Panc1 (cell line): ENCODE measurements at regions not wholly inside any gene's neighbourhood (a gene's known extent, or its start where the extent isn't known, plus 50 kb on each side); places are given as distances from the start of the nearest gene placed in this dataset.

Experiments used
- ATAC-seq: fragments of 200-7000 bp; cut with Tn5 transposase; 2 replicates; pipeline ENCODE4 v1.9.1; 2020; ENCODE audit warnings: mild to moderate bottlenecking, moderate library complexity
- BruUV-seq: library from RNA; stranded (reverse); fragments of 400-500 nt; replicated peaks from 2 replicates; lab custom pipeline; 2021; lab: Mats Ljungman, UMichigan
- CTCF ChIA-PET: fragments of 300-600 bp; sonication (Branson Sonifier 250); formaldehyde crosslinking; loops from one replicate; lab custom pipeline; 2022; ENCODE audit warnings: antibody characterized with exemption; lab: Charles Lee
- POLR2A ChIA-PET: fragments of 300-600 bp; sonication (Branson Sonifier 250); formaldehyde crosslinking; loops from one replicate; lab custom pipeline; 2022; ENCODE audit warnings: antibody characterized with exemption; lab: Charles Lee
- DNase-seq: peaks from one replicate; pipeline ENCODE4 v3.0.0-alpha.2; 2010; ENCODE audit warnings: low read depth, low spot score
- H3K27ac ChIP-seq: 2 replicates; pipeline ENCODE4 v1.5.1; 2011; ENCODE audit warnings: mild to moderate bottlenecking, low read length, inconsistent platforms
- H3K27me3 ChIP-seq: fragments of 200-500 bp; sonication (Bioruptor generic); 2 replicates; pipeline ENCODE4 v1.6.0; 2014; ENCODE audit warnings: low read length, inconsistent platforms; ENCODE audit not compliant: control insufficient read depth, insufficient read depth
- H3K36me3 ChIP-seq: fragments of 200-500 bp; sonication (Bioruptor generic); 2 replicates; pipeline ENCODE4 v1.5.1; 2014; ENCODE audit warnings: inconsistent platforms, mild to moderate bottlenecking, low read length, moderate library complexity; ENCODE audit not compliant: control insufficient read depth, insufficient read depth
- H3K4me1 ChIP-seq: 2 replicates; pipeline ENCODE4 v1.5.1; 2011; ENCODE audit warnings: inconsistent platforms, mild to moderate bottlenecking, low read length, moderate library complexity; ENCODE audit not compliant: control insufficient read depth, insufficient read depth
- H3K4me3 ChIP-seq, 2 experiments: 2 replicates each; pipeline ENCODE4 v1.5.1; 2011 to 2012; ENCODE audit warnings: low read depth in 2 of 2, low read length in 2 of 2, mild to moderate bottlenecking in 2 of 2, inconsistent platforms in 1 of 2, moderate library complexity in 1 of 2
- H3K9me3 ChIP-seq: fragments of 200-500 bp; sonication (Bioruptor generic); 2 replicates; pipeline ENCODE4 v1.5.1; 2014; ENCODE audit warnings: low read depth, mild to moderate bottlenecking, inconsistent platforms, low read length, moderate library complexity; ENCODE audit not compliant: control insufficient read depth, insufficient read depth
- CTCF ChIP-seq: fragments of 450-650 bp; IDR thresholded peaks from 2 replicates; pipeline ENCODE4 v1.5.1; 2017; ENCODE audit warnings: mild to moderate bottlenecking
- POLR2AphosphoS5 ChIP-seq: IDR thresholded peaks from 2 replicates; pipeline ENCODE4 v1.6.1; 2012; ENCODE audit warnings: mild to moderate bottlenecking, low read depth, low read length, moderate library complexity
- REST ChIP-seq, 2 experiments: IDR thresholded peaks; 2 replicates each; pipeline ENCODE4 v1.6.1; 2011 to 2012; ENCODE audit warnings: low read depth in 2 of 2, control low read depth in 1 of 2, low read length in 1 of 2, mild to moderate bottlenecking in 1 of 2, moderate library complexity in 1 of 2; ENCODE audit not compliant: insufficient read depth in 1 of 2
- SIN3A ChIP-seq: IDR thresholded peaks from 2 replicates; pipeline ENCODE4 v1.6.1; 2012; ENCODE audit warnings: low read depth, mild to moderate bottlenecking, low read length, moderate library complexity, borderline replicate concordance; ENCODE audit not compliant: insufficient read depth
- TCF7L2 ChIP-seq: IDR thresholded peaks from 2 replicates; pipeline ENCODE4 v1.6.1; 2011; ENCODE audit warnings: mild to moderate bottlenecking, low read depth, low read length, inconsistent platforms
- in situ Hi-C: cut with HindIII; loops from 2 replicates; pipeline ENCODE4 v1.10.0; 2016; ENCODE audit warnings: low sequenced_read_pairs, low pct_unique_long_range_greater_than_20kb
- intact Hi-C: fragments of 100-400 bp; cut with micrococcal nuclease; formaldehyde crosslinking; loops from one replicate; pipeline ENCODE4 v1.10.0; 2022; ENCODE audit not compliant: unreplicated experiment

GRCh38 chr5:168168978-168169698 lies 122.3 kb upstream of the WWC1 start:
- peaks cover 17% of the 10 kb centered on the region for H3K27me3 ChIP-seq
- H3K27ac ChIP-seq: no peak overlapping the region
- H3K4me1 ChIP-seq: no peaks in the 10 kb centered on the region
- ChIA-PET CTCF (no interaction called here), POLR2A (no interaction called here)
- intact Hi-C loops: no loop called here
- H3K36me3 ChIP-seq: no peaks in the 10 kb centered on the region
- TF ChIP-seq POLR2AphosphoS5 (no peak), CTCF (no peak), SIN3A (no peak), REST (IDR thresholded peaks at IDR 0.05; ENCODE audit: insufficient read depth in 1 of 2, low read depth in 2 of 2, low read length in 1 of 2) (no peak), TCF7L2 (no peak)
- H3K9me3 ChIP-seq: no peaks in the 10 kb centered on the region
- BruUV-seq: no TSS peak
- in situ Hi-C loops: no loop called here
- no peak overlapping the region for H3K4me3 ChIP-seq
- DNase-seq (no peak), ATAC-seq (no peak)

GRCh38 chr5:168169791-168170190 lies 121.7 kb upstream of the WWC1 start:
- no peak for TF ChIP-seq REST (IDR thresholded peaks at IDR 0.05; ENCODE audit: insufficient read depth in 1 of 2, low read depth in 2 of 2, low read length in 1 of 2)
- TF ChIP-seq TCF7L2: no peak
- no peak for TF ChIP-seq CTCF
- TF ChIP-seq SIN3A: no peak
- TF ChIP-seq POLR2AphosphoS5: no peak
- Histone ChIP-seq H3K27ac (no peak overlapping the region), H3K36me3 (no peaks in the 10 kb centered on the region), H3K9me3 (no peaks in the 10 kb centered on the region), H3K27me3 (peaks cover 17% of the 10 kb centered on the region), H3K4me3 (no peak overlapping the region), H3K4me1 (no peaks in the 10 kb centered on the region)
- ChIA-PET CTCF (no interaction called here), POLR2A (no interaction called here)
- intact Hi-C loops: no loop called here
- ATAC-seq: no peak
- BruUV-seq: no TSS peak
- in situ Hi-C loops: no loop called here
- DNase-seq: no peak
